ENCODE measurements at regions not wholly inside any gene's neighbourhood (a gene's known extent, or its start where the extent isn't known, plus 50 kb on each side); places are given as distances from the start of the nearest gene placed in this dataset.
"Not testable (repeated sequence)": the region's sequence is repeated elsewhere in the genome, so short reads cannot be mapped to it uniquely, and the experiment has no call there.

- H3K4me3 Mint-ChIP-seq; H3K4me1 Mint-ChIP-seq (ENCODE audit: low read depth); DNase-seq; POLR2A ChIA-PET; ATAC-seq; H3K27ac Mint-ChIP-seq; intact Hi-C loops (cut with micrococcal nuclease); CTCF ChIA-PET; H3K36me3 Mint-ChIP-seq (ENCODE audit: low read depth); H3K27me3 Mint-ChIP-seq: not testable (repeated sequence)
- H3K9me3 Mint-ChIP-seq: peaks cover 22% of the 10 kb centered on the region
Measured at GRCh38 chr1:125064029-125064428, 3879.3 kb downstream of the SRGAP2C start.

GRCh38 chr1:125064481-125064880, 3879.7 kb downstream of the SRGAP2C start:
- Mint-ChIP-seq H3K36me3 (ENCODE audit: low read depth) (peaks cover 6% of the 10 kb centered on the region), H3K4me3 (no peak overlapping the region), H3K27me3 (no peaks in the 10 kb centered on the region), H3K4me1 (ENCODE audit: low read depth) (no peaks in the 10 kb centered on the region), H3K9me3 (peaks cover 25% of the 10 kb centered on the region), H3K27ac (no peak overlapping the region)
- CTCF ChIA-PET: no interaction called here
- no peak for ATAC-seq
- TF ChIP-seq, protein P1, sequence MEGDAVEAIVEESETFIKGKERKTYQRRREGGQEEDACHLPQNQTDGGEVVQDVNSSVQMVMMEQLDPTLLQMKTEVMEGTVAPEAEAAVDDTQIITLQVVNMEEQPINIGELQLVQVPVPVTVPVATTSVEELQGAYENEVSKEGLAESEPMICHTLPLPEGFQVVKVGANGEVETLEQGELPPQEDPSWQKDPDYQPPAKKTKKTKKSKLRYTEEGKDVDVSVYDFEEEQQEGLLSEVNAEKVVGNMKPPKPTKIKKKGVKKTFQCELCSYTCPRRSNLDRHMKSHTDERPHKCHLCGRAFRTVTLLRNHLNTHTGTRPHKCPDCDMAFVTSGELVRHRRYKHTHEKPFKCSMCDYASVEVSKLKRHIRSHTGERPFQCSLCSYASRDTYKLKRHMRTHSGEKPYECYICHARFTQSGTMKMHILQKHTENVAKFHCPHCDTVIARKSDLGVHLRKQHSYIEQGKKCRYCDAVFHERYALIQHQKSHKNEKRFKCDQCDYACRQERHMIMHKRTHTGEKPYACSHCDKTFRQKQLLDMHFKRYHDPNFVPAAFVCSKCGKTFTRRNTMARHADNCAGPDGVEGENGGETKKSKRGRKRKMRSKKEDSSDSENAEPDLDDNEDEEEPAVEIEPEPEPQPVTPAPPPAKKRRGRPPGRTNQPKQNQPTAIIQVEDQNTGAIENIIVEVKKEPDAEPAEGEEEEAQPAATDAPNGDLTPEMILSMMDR (IDR thresholded peaks at IDR 0.05): no peak
- POLR2A ChIA-PET: no interaction called here
- intact Hi-C loops (cut with micrococcal nuclease): no loop called here
- DNase-seq: no peak

GRCh38 chr1:125065092-125065820, 3880.5 kb downstream of the SRGAP2C start:
- Mint-ChIP-seq H3K36me3 (ENCODE audit: low read depth) (peaks cover 9% of the 10 kb centered on the region), H3K4me3 (no peak overlapping the region), H3K27me3 (no peaks in the 10 kb centered on the region), H3K9me3 (peaks cover 33% of the 10 kb centered on the region), H3K4me1 (ENCODE audit: low read depth) (no peaks in the 10 kb centered on the region), H3K27ac (no peak overlapping the region)
- no peak for DNase-seq
- ChIA-PET POLR2A (no interaction called here), CTCF (no interaction called here)
- intact Hi-C loops (cut with micrococcal nuclease): no loop called here
- ATAC-seq: no peak
- TF ChIP-seq, protein P1 (IDR thresholded peaks at IDR 0.05): no peak

GRCh38 chr1:125065821-125066180, 3881.0 kb downstream of the SRGAP2C start:
- H3K36me3 Mint-ChIP-seq (ENCODE audit: low read depth): peaks cover 13% of the 10 kb centered on the region
- H3K27ac Mint-ChIP-seq: no peak overlapping the region
- H3K4me1 Mint-ChIP-seq (ENCODE audit: low read depth): no peaks in the 10 kb centered on the region
- no peak overlapping the region for H3K4me3 Mint-ChIP-seq
- ChIA-PET POLR2A (no interaction called here), CTCF (no interaction called here)
- DNase-seq: no peak
- no peak for ATAC-seq
- H3K9me3 Mint-ChIP-seq: peaks cover 38% of the 10 kb centered on the region
- intact Hi-C loops (cut with micrococcal nuclease): no loop called here
- no peaks in the 10 kb centered on the region for H3K27me3 Mint-ChIP-seq
- TF ChIP-seq, protein P1 (IDR thresholded peaks at IDR 0.05): no peak

- Mint-ChIP-seq H3K4me3 (no peak overlapping the region), H3K27me3 (no peaks in the 10 kb centered on the region), H3K36me3 (ENCODE audit: low read depth) (peaks cover 18% of the 10 kb centered on the region), H3K27ac (no peak overlapping the region), H3K4me1 (ENCODE audit: low read depth) (no peaks in the 10 kb centered on the region), H3K9me3 (peaks cover 42% of the 10 kb centered on the region)
- ChIA-PET CTCF (no interaction called here), POLR2A (no interaction called here)
- DNase-seq (no peak), ATAC-seq (no peak)
- intact Hi-C loops (cut with micrococcal nuclease): no loop called here
- TF ChIP-seq, protein P1 (IDR thresholded peaks at IDR 0.05): no peak
Measured at GRCh38 chr1:125066385-125066784, 3881.6 kb downstream of the SRGAP2C start.

DNA sequence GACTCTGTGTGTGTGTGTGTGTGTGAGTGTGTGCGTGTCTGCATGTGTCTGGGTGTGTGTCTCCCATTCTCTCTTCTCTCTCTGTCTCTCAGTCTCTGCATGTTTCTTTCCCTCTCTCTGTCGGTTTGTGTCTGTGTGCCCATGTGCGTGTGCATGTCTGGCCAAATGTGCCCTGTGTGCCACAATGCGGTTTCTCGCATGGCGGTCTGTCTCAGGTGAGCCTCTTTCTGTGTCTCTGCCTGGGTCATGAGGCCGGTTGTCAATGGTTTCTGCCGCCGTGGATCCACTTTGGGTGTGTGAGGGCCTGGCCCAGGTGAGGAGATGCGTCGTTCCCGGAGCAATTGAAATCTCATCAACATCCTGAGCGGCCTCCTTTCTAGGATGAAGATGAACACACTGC, 3882.1 kb downstream of the SRGAP2C start:
- H3K4me1 Mint-ChIP-seq (ENCODE audit: low read depth); H3K4me3 Mint-ChIP-seq; H3K27ac Mint-ChIP-seq; intact Hi-C loops (cut with micrococcal nuclease); CTCF ChIA-PET; DNase-seq; H3K27me3 Mint-ChIP-seq; ATAC-seq; POLR2A ChIA-PET: not testable (repeated sequence)
- Mint-ChIP-seq H3K9me3 (peaks cover 47% of the 10 kb centered on the region), H3K36me3 (ENCODE audit: low read depth) (peaks cover 18% of the 10 kb centered on the region)

Measured in activated CD8-positive, alpha-beta T cell treated with anti-CD3 and anti-CD28 coated beads for 36 hours (primary cell).